ENCODE measurements at regions not wholly inside any gene's neighbourhood (a gene's known extent, or its start where the extent isn't known, plus 50 kb on each side); places are given as distances from the start of the nearest gene placed in this dataset.
A peak's percentile ranks its signal among the peaks of the same experiment; 100 is the strongest.

DNA sequence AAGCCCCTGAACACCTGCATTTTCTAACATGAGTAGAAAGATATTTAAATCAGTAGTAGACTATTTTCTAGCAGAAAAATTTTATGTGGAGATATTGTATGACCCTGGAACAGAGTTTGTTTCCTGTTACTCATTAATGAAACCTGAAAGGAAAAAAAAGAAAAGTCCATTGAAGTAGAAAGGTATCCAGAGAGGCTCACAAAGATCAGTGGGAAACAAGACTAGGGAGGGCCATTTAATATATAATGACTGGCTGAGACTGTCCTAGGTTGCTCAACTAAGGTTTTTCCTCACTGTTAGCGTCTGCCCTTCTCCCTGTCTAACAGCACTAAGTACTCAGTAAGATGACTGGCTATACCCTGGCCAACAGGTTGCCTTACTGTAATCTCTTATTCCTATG lies 788.6 kb downstream of the GLUD2 start:
- H3K9me3 ChIP-seq = no peaks in the 10 kb centered on the region
- H3K4me3 ChIP-seq = no peak overlapping the region
- WGBS, 5 donors = 11 to 41% (median 17%) methylated on average over 1 of the region's 1 CpG
- no peaks in the 10 kb centered on the region for H3K27me3 ChIP-seq
- DNase-seq = peak in 1 of 2 donors; percentile 2
- H3K4me1 ChIP-seq = no peaks in the 10 kb centered on the region
- intact Hi-C loops (cut with DNase I; ENCODE audit: low total_unique reads) = no loop called here
- no peaks in the 10 kb centered on the region for H3K36me3 ChIP-seq
- no peak overlapping the region for H3K27ac ChIP-seq
- TF ChIP-seq, protein P1, sequence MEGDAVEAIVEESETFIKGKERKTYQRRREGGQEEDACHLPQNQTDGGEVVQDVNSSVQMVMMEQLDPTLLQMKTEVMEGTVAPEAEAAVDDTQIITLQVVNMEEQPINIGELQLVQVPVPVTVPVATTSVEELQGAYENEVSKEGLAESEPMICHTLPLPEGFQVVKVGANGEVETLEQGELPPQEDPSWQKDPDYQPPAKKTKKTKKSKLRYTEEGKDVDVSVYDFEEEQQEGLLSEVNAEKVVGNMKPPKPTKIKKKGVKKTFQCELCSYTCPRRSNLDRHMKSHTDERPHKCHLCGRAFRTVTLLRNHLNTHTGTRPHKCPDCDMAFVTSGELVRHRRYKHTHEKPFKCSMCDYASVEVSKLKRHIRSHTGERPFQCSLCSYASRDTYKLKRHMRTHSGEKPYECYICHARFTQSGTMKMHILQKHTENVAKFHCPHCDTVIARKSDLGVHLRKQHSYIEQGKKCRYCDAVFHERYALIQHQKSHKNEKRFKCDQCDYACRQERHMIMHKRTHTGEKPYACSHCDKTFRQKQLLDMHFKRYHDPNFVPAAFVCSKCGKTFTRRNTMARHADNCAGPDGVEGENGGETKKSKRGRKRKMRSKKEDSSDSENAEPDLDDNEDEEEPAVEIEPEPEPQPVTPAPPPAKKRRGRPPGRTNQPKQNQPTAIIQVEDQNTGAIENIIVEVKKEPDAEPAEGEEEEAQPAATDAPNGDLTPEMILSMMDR (IDR thresholded peaks at IDR 0.05) = no peak
- TF ChIP-seq POLR2AphosphoS5 (IDR thresholded peaks at IDR 0.05) (no peak), EP300 (IDR thresholded peaks at IDR 0.05) (no peak), POLR2A (IDR thresholded peaks at IDR 0.05) (no peak)

DNA sequence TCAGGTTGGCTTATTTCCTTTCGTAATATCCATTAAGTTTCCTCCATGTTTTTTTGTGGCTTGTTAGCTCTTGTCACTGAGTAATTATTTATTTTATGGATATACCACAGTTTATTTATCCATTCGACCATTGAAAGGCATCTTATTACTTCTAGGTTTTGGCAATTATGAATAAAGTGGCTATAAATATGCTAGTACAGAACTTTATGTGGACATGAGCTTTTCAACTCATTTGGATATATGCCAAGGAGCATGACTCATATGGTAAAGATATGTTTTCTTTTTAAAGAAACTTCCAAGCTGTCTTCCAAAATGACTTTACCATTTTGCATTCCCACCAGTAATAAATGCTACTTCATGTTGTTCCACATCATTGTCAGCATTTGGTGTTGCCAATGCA lies 803.6 kb downstream of the GLUD2 start:
- H3K4me1 ChIP-seq = no peaks in the 10 kb centered on the region
- no peaks in the 10 kb centered on the region for H3K36me3 ChIP-seq
- WGBS, 5 donors = 45 to 64% (median 57%) methylated on average over 2 of the region's 2 CpGs
- no peak overlapping the region for H3K4me3 ChIP-seq
- TF ChIP-seq EP300 (IDR thresholded peaks at IDR 0.05) (no peak), POLR2A (IDR thresholded peaks at IDR 0.05) (no peak), POLR2AphosphoS5 (IDR thresholded peaks at IDR 0.05) (no peak)
- no peaks in the 10 kb centered on the region for H3K27me3 ChIP-seq
- no peaks in the 10 kb centered on the region for H3K9me3 ChIP-seq
- no peak for DNase-seq
- no peak overlapping the region for H3K27ac ChIP-seq
- intact Hi-C loops (cut with DNase I; ENCODE audit: low total_unique reads) = no loop called here

DNA sequence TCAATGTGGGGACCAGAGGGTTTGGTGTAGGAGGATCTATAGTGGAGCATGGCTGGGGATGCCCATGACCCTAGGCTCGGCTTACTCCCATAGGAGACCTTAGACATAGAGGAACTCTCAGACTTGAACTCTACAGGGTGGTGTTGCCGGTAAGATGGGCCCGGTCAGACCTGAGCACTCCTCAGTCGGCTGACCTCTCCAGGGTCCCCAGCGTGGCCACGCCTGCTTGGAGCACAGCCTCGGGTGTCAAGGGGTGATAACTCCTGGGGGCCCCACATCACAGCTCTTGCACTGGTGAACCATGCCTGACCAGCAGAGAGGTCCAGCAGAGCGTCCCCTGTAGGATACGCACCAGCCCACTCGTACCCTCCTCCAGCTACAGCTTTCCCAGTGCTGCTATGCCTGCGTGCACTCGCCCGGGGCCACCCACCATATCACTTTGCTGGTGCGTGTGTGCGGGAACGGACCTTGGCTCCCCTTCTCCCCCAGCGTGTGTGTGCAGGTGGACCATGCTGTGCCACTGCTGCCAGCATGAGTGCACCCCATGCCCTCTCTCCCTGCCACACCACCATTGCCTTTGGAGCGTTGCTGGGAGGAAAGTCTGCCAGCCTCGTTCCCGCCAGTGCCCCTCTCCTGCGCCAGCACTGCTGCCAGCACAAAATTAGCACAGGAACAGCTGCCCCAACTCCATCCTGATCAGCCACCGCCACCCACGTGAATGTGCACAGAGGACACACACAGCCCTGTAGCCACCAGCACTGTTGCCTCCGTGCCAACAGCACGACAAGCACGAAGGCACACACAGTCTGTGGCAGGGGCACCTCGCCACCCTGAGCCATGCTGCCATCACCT lies 806.6 kb downstream of the GLUD2 start:
- Histone ChIP-seq H3K36me3 (no peaks in the 10 kb centered on the region), H3K9me3 (no peaks in the 10 kb centered on the region), H3K4me3 (no peak overlapping the region), H3K27ac (no peak overlapping the region), H3K27me3 (no peaks in the 10 kb centered on the region), H3K4me1 (no peaks in the 10 kb centered on the region)
- 81 to 96% (median 94%) methylated on average over 17 to 27 of the region's 27 CpGs for WGBS, 5 donors
- intact Hi-C loops (cut with DNase I; ENCODE audit: low total_unique reads) = no loop called here
- TF ChIP-seq POLR2AphosphoS5 (IDR thresholded peaks at IDR 0.05) (no peak), POLR2A (IDR thresholded peaks at IDR 0.05) (no peak), EP300 (IDR thresholded peaks at IDR 0.05) (no peak)
- TF ChIP-seq, protein P1 (IDR thresholded peaks at IDR 0.05) = no peak
- DNase-seq = no peak

DNA sequence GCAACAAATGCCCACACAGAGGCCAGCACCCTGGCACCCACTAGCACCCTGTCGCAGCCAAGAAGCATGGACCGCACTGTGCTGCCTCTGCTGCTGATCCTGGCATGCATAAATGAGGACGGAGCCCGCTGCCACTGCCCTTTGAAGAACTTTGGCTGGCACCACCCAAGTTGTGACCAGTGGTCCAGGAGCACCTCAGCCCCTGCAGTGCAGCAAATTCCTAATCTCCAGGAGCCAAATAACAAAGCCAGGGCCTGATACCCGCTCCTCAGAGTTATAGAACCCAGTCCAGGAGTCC lies 807.2 kb downstream of the GLUD2 start:
- intact Hi-C loops (cut with DNase I; ENCODE audit: low total_unique reads) = no loop called here
- Histone ChIP-seq H3K4me1 (no peaks in the 10 kb centered on the region), H3K36me3 (no peaks in the 10 kb centered on the region), H3K27ac (no peak overlapping the region), H3K27me3 (no peaks in the 10 kb centered on the region), H3K9me3 (no peaks in the 10 kb centered on the region), H3K4me3 (no peak overlapping the region)
- 45 to 100% (median 87%) methylated on average over 1 to 5 of the region's 5 CpGs for WGBS, 5 donors
- TF ChIP-seq, protein P1 (IDR thresholded peaks at IDR 0.05) = no peak
- TF ChIP-seq POLR2AphosphoS5 (IDR thresholded peaks at IDR 0.05) (no peak), POLR2A (IDR thresholded peaks at IDR 0.05) (no peak), EP300 (IDR thresholded peaks at IDR 0.05) (no peak)
- DNase-seq = no peak
